HCT116 (cell line): ENCODE measurements at regions not wholly inside any gene's neighbourhood (a gene's known extent, or its start where the extent isn't known, plus 50 kb on each side); places are given as distances from the start of the nearest gene placed in this dataset.
A peak's percentile ranks its signal among the peaks of the same experiment; 100 is the strongest.

Experiments used
- ATAC-seq: fragments of 200-7000 bp; cut with Tn5 transposase; 2 replicates; pipeline ENCODE4 v1.9.1; 2020; ENCODE audit warnings: mild to moderate bottlenecking, moderate library complexity
- BruUV-seq: library from RNA; stranded (reverse); fragments of 400-500 nt; replicated peaks from 2 replicates; lab custom pipeline; 2021; lab: Mats Ljungman, UMichigan
- CTCF ChIA-PET: fragments of 300-600 bp; sonication (Branson Sonifier 250); formaldehyde crosslinking; loops from one replicate; lab custom pipeline; 2021; ENCODE audit warnings: antibody characterized with exemption; lab: Charles Lee
- POLR2A ChIA-PET: fragments of 300-600, 350-600 bp; sonication (Branson Sonifier 250); formaldehyde crosslinking; loops from one replicate; lab custom pipeline; 2021; ENCODE audit warnings: antibody characterized with exemption; lab: Charles Lee
- RAD21 ChIA-PET, 2 experiments: fragments of 300-600 bp; sonication (Branson Sonifier 250); formaldehyde crosslinking; loops; one replicate each; lab custom pipeline; 2023; ENCODE audit warnings: low total read pairs in 2 of 2; ENCODE audit not compliant: uncharacterized antibody in 2 of 2, unreplicated experiment in 2 of 2, low non-redundant PET in 1 of 2; lab: Charles Lee
- DNase-seq: peaks from one replicate; pipeline ENCODE4 v3.0.0-alpha.2; 2010; ENCODE audit warnings: low read depth, low spot score
- H2AFZ ChIP-seq: fragments of 200-600 bp; shearing (Covaris generic), sonication (generic); 2 replicates; pipeline ENCODE4 v1.6.1; 2017; ENCODE audit warnings: low read depth, mixed run types, mixed read lengths, antibody characterized with exemption, low read length; ENCODE audit not compliant: poor library complexity, severe bottlenecking
- H3K27ac ChIP-seq: 2 replicates; pipeline ENCODE4 v1.5.1; 2012; ENCODE audit warnings: low read depth, low read length
- H3K27me3 ChIP-seq: fragments of 200-600 bp; sonication (generic); 2 replicates; pipeline ENCODE4 v1.6.1; 2016; ENCODE audit warnings: mixed run types, low read length, mixed read lengths; ENCODE audit not compliant: insufficient read depth
- H3K36me3 ChIP-seq, 2 experiments: fragments of 200-500 bp in 1 of 2; fragments of 200-600 bp in 1 of 2; sonication (Bioruptor generic) in 1 of 2; sonication (generic) in 1 of 2; 2 replicates each; pipeline versions ENCODE4 v1.5.1 to v1.6.1; 2014 to 2016; ENCODE audit warnings: low read length in 2 of 2, inconsistent platforms in 1 of 2, mixed read lengths in 1 of 2, mixed run types in 1 of 2; ENCODE audit not compliant: insufficient read depth in 2 of 2, control insufficient read depth in 1 of 2
- H3K4me1 ChIP-seq, 2 experiments: fragments of 200-600 bp in 1 of 2; sonication (generic) in 1 of 2; 2 replicates each; pipeline versions ENCODE4 v1.5.1 to v1.6.1; 2012 to 2017; ENCODE audit warnings: low read length in 2 of 2, inconsistent platforms in 1 of 2, mild to moderate bottlenecking in 1 of 2, mixed read lengths in 1 of 2, mixed run types in 1 of 2, moderate library complexity in 1 of 2; ENCODE audit not compliant: insufficient read depth in 2 of 2, control insufficient read depth in 1 of 2
- H3K4me2 ChIP-seq: fragments of 200-600 bp; sonication (generic); 2 replicates; pipeline ENCODE4 v1.6.1; 2017; ENCODE audit warnings: mixed run types, low read length, mixed read lengths
- H3K4me3 ChIP-seq, 2 experiments: fragments of 200-600 bp in 1 of 2; sonication (generic) in 1 of 2; replicated peaks in 1 of 2; 2 replicates each; pipeline ENCODE4 v1.5.1; 2011 to 2016; ENCODE audit warnings: low read length in 2 of 2, control low read depth in 1 of 2, low read depth in 1 of 2, mild to moderate bottlenecking in 1 of 2, mixed read lengths in 1 of 2, mixed run types in 1 of 2
- H3K79me2 ChIP-seq: fragments of 200-600 bp; sonication (generic); 2 replicates; pipeline ENCODE4 v1.6.1; 2017; ENCODE audit warnings: mild to moderate bottlenecking, mixed run types, low read length, moderate library complexity, mixed read lengths; ENCODE audit not compliant: insufficient read depth
- H3K9ac ChIP-seq: fragments of 200-600 bp; sonication (generic); 2 replicates; pipeline ENCODE4 v1.6.1; 2016; ENCODE audit warnings: low read length, mixed read lengths
- H3K9me2 ChIP-seq: fragments of 200-600 bp; sonication (generic), shearing (Covaris generic); 2 replicates; pipeline ENCODE4 v1.6.1; 2017; ENCODE audit warnings: mixed run types, mild to moderate bottlenecking, moderate library complexity; ENCODE audit not compliant: insufficient read depth
- H3K9me3 ChIP-seq, 2 experiments: fragments of 200-500 bp in 1 of 2; fragments of 200-600 bp in 1 of 2; sonication (Bioruptor generic) in 1 of 2; sonication (generic) in 1 of 2; 2 replicates each; pipeline ENCODE4 v1.6.1; 2014 to 2017; ENCODE audit warnings: low read length in 2 of 2, mixed read lengths in 2 of 2, inconsistent platforms in 1 of 2, low read depth in 1 of 2, mild to moderate bottlenecking in 1 of 2, mixed run types in 1 of 2, moderate library complexity in 1 of 2; ENCODE audit not compliant: control insufficient read depth in 1 of 2, insufficient read depth in 1 of 2
- H4K20me1 ChIP-seq: fragments of 200-600 bp; sonication (generic), shearing (Covaris generic); 2 replicates; pipeline ENCODE4 v1.6.1; 2017; ENCODE audit warnings: mixed run types, mild to moderate bottlenecking, moderate library complexity; ENCODE audit not compliant: insufficient read depth
- ELF1 ChIP-seq: IDR thresholded peaks from 2 replicates; pipeline ENCODE4 v1.6.1; 2012; ENCODE audit warnings: low read depth, borderline replicate concordance
- RAD21 ChIP-seq: IDR thresholded peaks from 2 replicates; pipeline ENCODE4 v1.6.1; 2012; ENCODE audit warnings: low read depth, mild to moderate bottlenecking
- intact Hi-C: fragments of 100-400 bp; cut with micrococcal nuclease; formaldehyde crosslinking; loops from 2 replicates; pipeline ENCODE4 v1.10.0; 2022
- TF ChIP-seq, protein P1 (sequence below), 3 experiments: fragments of 200-600 bp in 1 of 3; sonication (generic) in 1 of 3; IDR thresholded peaks in 2 of 3; conservative IDR thresholded peaks in 1 of 3; 2 replicates each; pipeline ENCODE4 v1.5.1; 2012 to 2017; ENCODE audit warnings: low read depth in 2 of 3, low read length in 2 of 3, antibody characterized with exemption in 1 of 3, borderline replicate concordance in 1 of 3, control low read depth in 1 of 3, mild to moderate bottlenecking in 1 of 3, mixed read lengths in 1 of 3, mixed run types in 1 of 3, moderate library complexity in 1 of 3; ENCODE audit not compliant: insufficient read depth in 1 of 3

- ChIA-PET POLR2A (no interaction called here), CTCF (no interaction called here), RAD21 (no interaction called here)
- no TSS peak for BruUV-seq
- 0 out of 2 replicates have a peak, but pooled peaks have one; percentile 34 for ATAC-seq
- TF ChIP-seq, protein P1, sequence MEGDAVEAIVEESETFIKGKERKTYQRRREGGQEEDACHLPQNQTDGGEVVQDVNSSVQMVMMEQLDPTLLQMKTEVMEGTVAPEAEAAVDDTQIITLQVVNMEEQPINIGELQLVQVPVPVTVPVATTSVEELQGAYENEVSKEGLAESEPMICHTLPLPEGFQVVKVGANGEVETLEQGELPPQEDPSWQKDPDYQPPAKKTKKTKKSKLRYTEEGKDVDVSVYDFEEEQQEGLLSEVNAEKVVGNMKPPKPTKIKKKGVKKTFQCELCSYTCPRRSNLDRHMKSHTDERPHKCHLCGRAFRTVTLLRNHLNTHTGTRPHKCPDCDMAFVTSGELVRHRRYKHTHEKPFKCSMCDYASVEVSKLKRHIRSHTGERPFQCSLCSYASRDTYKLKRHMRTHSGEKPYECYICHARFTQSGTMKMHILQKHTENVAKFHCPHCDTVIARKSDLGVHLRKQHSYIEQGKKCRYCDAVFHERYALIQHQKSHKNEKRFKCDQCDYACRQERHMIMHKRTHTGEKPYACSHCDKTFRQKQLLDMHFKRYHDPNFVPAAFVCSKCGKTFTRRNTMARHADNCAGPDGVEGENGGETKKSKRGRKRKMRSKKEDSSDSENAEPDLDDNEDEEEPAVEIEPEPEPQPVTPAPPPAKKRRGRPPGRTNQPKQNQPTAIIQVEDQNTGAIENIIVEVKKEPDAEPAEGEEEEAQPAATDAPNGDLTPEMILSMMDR (IDR thresholded peaks at IDR 0.05 in 2 of 3, conservative IDR thresholded peaks at IDR 0.05 in 1 of 3; ENCODE audit: borderline replicate concordance in 1 of 3, insufficient read depth in 1 of 3, low read depth in 2 of 3, low read length in 2 of 3) = 0 out of 6 replicates have a peak, but pooled peaks of 1 of the 3 experiments have one; percentile 6
- no peak for TF ChIP-seq RAD21
- no peaks in the 10 kb centered on the region for H3K27me3 ChIP-seq
- H3K79me2 ChIP-seq = no peaks in the 10 kb centered on the region
- H3K4me1 ChIP-seq = no peaks in the 10 kb centered on the region
- no peak overlapping the region for H3K9ac ChIP-seq
- H4K20me1 ChIP-seq = no peaks in the 10 kb centered on the region
- H3K27ac ChIP-seq = no peak overlapping the region
- no peaks in the 10 kb centered on the region for H3K36me3 ChIP-seq
- intact Hi-C loops = no loop called here
- no peak overlapping the region for H2AFZ ChIP-seq
- H3K9me2 ChIP-seq = no peaks in the 10 kb centered on the region
- no peak for DNase-seq
- H3K4me2 ChIP-seq = no peak overlapping the region
- no peaks in the 10 kb centered on the region for H3K9me3 ChIP-seq
- no peak overlapping the region for H3K4me3 ChIP-seq
Observed at GRCh38 chr1:86811142-86811924, 102.6 kb downstream of the SELENOF start.

GRCh38 chr1:86812286-86812685, 101.6 kb downstream of the SELENOF start:
- TF ChIP-seq ELF1 = no peak
- Histone ChIP-seq H4K20me1 (no peaks in the 10 kb centered on the region), H3K9me3 (no peaks in the 10 kb centered on the region), H3K27me3 (no peaks in the 10 kb centered on the region), H3K9ac (no peak overlapping the region), H3K4me3 (no peak overlapping the region), H3K9me2 (no peaks in the 10 kb centered on the region), H3K36me3 (no peaks in the 10 kb centered on the region), H3K79me2 (no peaks in the 10 kb centered on the region), H3K4me2 (no peak overlapping the region), H3K4me1 (no peaks in the 10 kb centered on the region), H2AFZ (no peak overlapping the region), H3K27ac (no peak overlapping the region)
- ChIA-PET CTCF (no interaction called here), POLR2A (no interaction called here), RAD21 (no interaction called here)
- no TSS peak for BruUV-seq
- ATAC-seq (no peak), DNase-seq (no peak)
- intact Hi-C loops = no loop called here
